ENCODE measurements at regions not wholly inside any gene's neighbourhood (a gene's known extent, or its start where the extent isn't known, plus 50 kb on each side); places are given as distances from the start of the nearest gene placed in this dataset.

- H3K9ac ChIP-seq (ENCODE audit: low read length), result no peak overlapping the region
- H3K9me3 ChIP-seq (ENCODE audit: control insufficient read depth, insufficient read depth, low read depth, low read length), result no peaks in the 10 kb centered on the region
- no peaks in the 10 kb centered on the region for H3K36me3 ChIP-seq (ENCODE audit: control insufficient read depth, insufficient read depth, low read length)
- no peak overlapping the region for H3K4me3 ChIP-seq (ENCODE audit: low read depth, low read length)
- no peak overlapping the region for H3K27ac ChIP-seq (ENCODE audit: low read depth, low read length)
- no peaks in the 10 kb centered on the region for H3K4me1 ChIP-seq (ENCODE audit: control insufficient read depth, insufficient read depth, low read length)
- H3K27me3 ChIP-seq (ENCODE audit: control insufficient read depth, insufficient read depth, low read length), result no peaks in the 10 kb centered on the region
Observed at GRCh38 chr9:81408951-81409350, 280.4 kb downstream of the TLE1 start.

- no peak overlapping the region for H3K9ac ChIP-seq (ENCODE audit: low read length)
- H3K27ac ChIP-seq (ENCODE audit: low read depth, low read length), result no peak overlapping the region
- H3K27me3 ChIP-seq (ENCODE audit: control insufficient read depth, insufficient read depth, low read length), result no peaks in the 10 kb centered on the region
- no peaks in the 10 kb centered on the region for H3K36me3 ChIP-seq (ENCODE audit: control insufficient read depth, insufficient read depth, low read length)
- H3K4me3 ChIP-seq (ENCODE audit: low read depth, low read length), result no peak overlapping the region
- H3K4me1 ChIP-seq (ENCODE audit: control insufficient read depth, insufficient read depth, low read length), result no peaks in the 10 kb centered on the region
- no peaks in the 10 kb centered on the region for H3K9me3 ChIP-seq (ENCODE audit: control insufficient read depth, insufficient read depth, low read depth, low read length)
Observed at GRCh38 chr9:81404931-81405598, 284.3 kb downstream of the TLE1 start.

- no peaks in the 10 kb centered on the region for H3K4me1 ChIP-seq (ENCODE audit: control insufficient read depth, insufficient read depth, low read length)
- no peak overlapping the region for H3K27ac ChIP-seq (ENCODE audit: low read depth, low read length)
- no peak overlapping the region for H3K4me3 ChIP-seq (ENCODE audit: low read depth, low read length)
- no peaks in the 10 kb centered on the region for H3K36me3 ChIP-seq (ENCODE audit: control insufficient read depth, insufficient read depth, low read length)
- H3K9me3 ChIP-seq (ENCODE audit: control insufficient read depth, insufficient read depth, low read depth, low read length), result no peaks in the 10 kb centered on the region
- no peak overlapping the region for H3K9ac ChIP-seq (ENCODE audit: low read length)
- no peaks in the 10 kb centered on the region for H3K27me3 ChIP-seq (ENCODE audit: control insufficient read depth, insufficient read depth, low read length)
Observed at GRCh38 chr9:81397481-81398381, 291.6 kb downstream of the TLE1 start.

GRCh38 chr9:81396528-81396927, 292.8 kb downstream of the TLE1 start:
- H3K36me3 ChIP-seq (ENCODE audit: control insufficient read depth, insufficient read depth, low read length), result no peaks in the 10 kb centered on the region

GRCh38 chr9:81395676-81396054, 293.7 kb downstream of the TLE1 start:
- Histone ChIP-seq H3K9ac (ENCODE audit: low read length) (no peak overlapping the region), H3K4me3 (ENCODE audit: low read depth, low read length) (no peak overlapping the region), H3K27ac (ENCODE audit: low read depth, low read length) (no peak overlapping the region), H3K4me1 (ENCODE audit: control insufficient read depth, insufficient read depth, low read length) (no peaks in the 10 kb centered on the region), H3K27me3 (ENCODE audit: control insufficient read depth, insufficient read depth, low read length) (no peaks in the 10 kb centered on the region), H3K9me3 (ENCODE audit: control insufficient read depth, insufficient read depth, low read depth, low read length) (no peaks in the 10 kb centered on the region), H3K36me3 (ENCODE audit: control insufficient read depth, insufficient read depth, low read length) (no peaks in the 10 kb centered on the region)

More at GRCh38 chr9:81396528-81396927, 292.8 kb downstream of the TLE1 start:
- Histone ChIP-seq H3K4me1 (ENCODE audit: control insufficient read depth, insufficient read depth, low read length) (no peaks in the 10 kb centered on the region), H3K4me3 (ENCODE audit: low read depth, low read length) (no peak overlapping the region), H3K27me3 (ENCODE audit: control insufficient read depth, insufficient read depth, low read length) (no peaks in the 10 kb centered on the region), H3K9me3 (ENCODE audit: control insufficient read depth, insufficient read depth, low read depth, low read length) (no peaks in the 10 kb centered on the region), H3K27ac (ENCODE audit: low read depth, low read length) (no peak overlapping the region), H3K9ac (ENCODE audit: low read length) (no peak overlapping the region)

GRCh38 chr9:81394881-81395675, 294.3 kb downstream of the TLE1 start:
- H3K9me3 ChIP-seq (ENCODE audit: control insufficient read depth, insufficient read depth, low read depth, low read length), result no peaks in the 10 kb centered on the region
- H3K36me3 ChIP-seq (ENCODE audit: control insufficient read depth, insufficient read depth, low read length), result no peaks in the 10 kb centered on the region
- H3K4me3 ChIP-seq (ENCODE audit: low read depth, low read length), result no peak overlapping the region
- no peak overlapping the region for H3K9ac ChIP-seq (ENCODE audit: low read length)
- no peak overlapping the region for H3K27ac ChIP-seq (ENCODE audit: low read depth, low read length)
- no peaks in the 10 kb centered on the region for H3K27me3 ChIP-seq (ENCODE audit: control insufficient read depth, insufficient read depth, low read length)
- H3K4me1 ChIP-seq (ENCODE audit: control insufficient read depth, insufficient read depth, low read length), result peaks cover 4% of the 10 kb centered on the region; the same call in 1 of the 2 replicates

GRCh38 chr9:81393985-81394811, 295.1 kb downstream of the TLE1 start:
- Histone ChIP-seq H3K27ac (ENCODE audit: low read depth, low read length) (no peak overlapping the region), H3K9ac (ENCODE audit: low read length) (no peak overlapping the region), H3K36me3 (ENCODE audit: control insufficient read depth, insufficient read depth, low read length) (no peaks in the 10 kb centered on the region), H3K4me1 (ENCODE audit: control insufficient read depth, insufficient read depth, low read length) (peaks cover 12% of the 10 kb centered on the region), H3K9me3 (ENCODE audit: control insufficient read depth, insufficient read depth, low read depth, low read length) (no peaks in the 10 kb centered on the region), H3K27me3 (ENCODE audit: control insufficient read depth, insufficient read depth, low read length) (no peaks in the 10 kb centered on the region), H3K4me3 (ENCODE audit: low read depth, low read length) (no peak overlapping the region)

GRCh38 chr9:81391457-81391825, 297.9 kb downstream of the TLE1 start:
- H3K9me3 ChIP-seq (ENCODE audit: control insufficient read depth, insufficient read depth, low read depth, low read length), result no peaks in the 10 kb centered on the region

GRCh38 chr9:81390792-81391456, 298.4 kb downstream of the TLE1 start:
- Histone ChIP-seq H3K27me3 (ENCODE audit: control insufficient read depth, insufficient read depth, low read length) (no peaks in the 10 kb centered on the region), H3K27ac (ENCODE audit: low read depth, low read length) (no peak overlapping the region), H3K4me3 (ENCODE audit: low read depth, low read length) (no peak overlapping the region), H3K9ac (ENCODE audit: low read length) (no peak overlapping the region), H3K9me3 (ENCODE audit: control insufficient read depth, insufficient read depth, low read depth, low read length) (no peaks in the 10 kb centered on the region), H3K36me3 (ENCODE audit: control insufficient read depth, insufficient read depth, low read length) (no peaks in the 10 kb centered on the region), H3K4me1 (ENCODE audit: control insufficient read depth, insufficient read depth, low read length) (peaks cover 16% of the 10 kb centered on the region)

More at GRCh38 chr9:81391457-81391825, 297.9 kb downstream of the TLE1 start:
- Histone ChIP-seq H3K27me3 (ENCODE audit: control insufficient read depth, insufficient read depth, low read length) (no peaks in the 10 kb centered on the region), H3K27ac (ENCODE audit: low read depth, low read length) (no peak overlapping the region), H3K4me1 (ENCODE audit: control insufficient read depth, insufficient read depth, low read length) (peaks cover 16% of the 10 kb centered on the region), H3K9ac (ENCODE audit: low read length) (no peak overlapping the region), H3K36me3 (ENCODE audit: control insufficient read depth, insufficient read depth, low read length) (no peaks in the 10 kb centered on the region), H3K4me3 (ENCODE audit: low read depth, low read length) (no peak overlapping the region)

- H3K9me3 ChIP-seq (ENCODE audit: control insufficient read depth, insufficient read depth, low read depth, low read length), result no peaks in the 10 kb centered on the region
- H3K27ac ChIP-seq (ENCODE audit: low read depth, low read length), result no peak overlapping the region
- no peaks in the 10 kb centered on the region for H3K27me3 ChIP-seq (ENCODE audit: control insufficient read depth, insufficient read depth, low read length)
Observed at GRCh38 chr9:81389569-81389993, 299.8 kb downstream of the TLE1 start.

More at GRCh38 chr9:81389569-81389993, 299.8 kb downstream of the TLE1 start:
- H3K4me3 ChIP-seq (ENCODE audit: low read depth, low read length), result no peak overlapping the region
- peaks cover 16% of the 10 kb centered on the region for H3K4me1 ChIP-seq (ENCODE audit: control insufficient read depth, insufficient read depth, low read length)
- no peak overlapping the region for H3K9ac ChIP-seq (ENCODE audit: low read length)
- no peaks in the 10 kb centered on the region for H3K36me3 ChIP-seq (ENCODE audit: control insufficient read depth, insufficient read depth, low read length)
